ENCODE measurements at regions not wholly inside any gene's neighbourhood (a gene's known extent, or its start where the extent isn't known, plus 50 kb on each side); places are given as distances from the start of the nearest gene placed in this dataset.

- intact Hi-C loops (cut with DNase I, micrococcal nuclease): no loop called here
- no peak for TF ChIP-seq CTCF (IDR thresholded peaks at IDR 0.05)
- no peak for DNase-seq
- Histone ChIP-seq H3K36me3 (ENCODE audit: low read depth) (no peaks in the 10 kb centered on the region), H3K4me3 (no peak overlapping the region), H3K9me3 (no peaks in the 10 kb centered on the region), H3K4me1 (ENCODE audit: low read depth) (no peaks in the 10 kb centered on the region)
- peak; percentile 36 for ATAC-seq
Observed at GRCh38 chr7:112897839-112898431, 107.7 kb upstream of the TMEM168 start.

- H3K4me1 ChIP-seq (ENCODE audit: low read depth): no peaks in the 10 kb centered on the region
- no peak for ATAC-seq
- H3K9me3 ChIP-seq: no peaks in the 10 kb centered on the region
- intact Hi-C loops (cut with DNase I, micrococcal nuclease): no loop called here
- DNase-seq: no peak
- H3K36me3 ChIP-seq (ENCODE audit: low read depth): no peaks in the 10 kb centered on the region
- H3K4me3 ChIP-seq: no peak overlapping the region
- no peak for TF ChIP-seq CTCF (IDR thresholded peaks at IDR 0.05)
Observed at GRCh38 chr7:112896026-112896601, 105.9 kb upstream of the TMEM168 start.

DNA sequence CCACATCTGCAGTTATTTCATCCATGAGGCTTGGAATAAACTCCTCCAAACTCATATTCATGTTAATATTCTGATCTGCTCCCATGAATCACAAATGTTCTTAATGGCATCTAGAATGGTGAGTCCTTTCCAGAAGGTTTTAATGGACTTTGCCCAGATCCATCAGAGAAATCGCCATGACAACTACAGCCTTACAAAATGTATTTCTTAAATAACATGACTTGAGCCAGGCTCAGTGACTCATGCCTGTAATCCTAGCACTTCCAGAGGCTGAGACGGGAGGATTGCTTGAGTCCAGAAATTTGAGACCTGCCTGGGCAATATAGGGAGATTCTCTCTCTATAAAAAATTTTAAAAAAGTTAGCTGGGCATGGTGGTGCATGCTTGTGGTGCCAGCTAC lies 102.1 kb upstream of the TMEM168 start:
- Histone ChIP-seq H3K4me1 (ENCODE audit: low read depth) (no peaks in the 10 kb centered on the region), H3K9me3 (no peaks in the 10 kb centered on the region), H3K36me3 (ENCODE audit: low read depth) (no peaks in the 10 kb centered on the region), H3K4me3 (no peak overlapping the region)
- ATAC-seq (no peak), DNase-seq (no peak)
- no peak for TF ChIP-seq CTCF (IDR thresholded peaks at IDR 0.05)
- intact Hi-C loops (cut with DNase I, micrococcal nuclease): no loop called here

GRCh38 chr7:112891698-112892097 lies 101.5 kb upstream of the TMEM168 start:
- no peaks in the 10 kb centered on the region for H3K36me3 ChIP-seq (ENCODE audit: low read depth)
- TF ChIP-seq CTCF (IDR thresholded peaks at IDR 0.05): no peak
- ATAC-seq: no peak
- no peaks in the 10 kb centered on the region for H3K4me1 ChIP-seq (ENCODE audit: low read depth)
- DNase-seq: no peak
- H3K9me3 ChIP-seq: no peaks in the 10 kb centered on the region
- no peak overlapping the region for H3K4me3 ChIP-seq
- intact Hi-C loops (cut with DNase I, micrococcal nuclease): no loop called here

- Histone ChIP-seq H3K36me3 (ENCODE audit: low read depth) (no peaks in the 10 kb centered on the region), H3K4me1 (ENCODE audit: low read depth) (no peaks in the 10 kb centered on the region), H3K4me3 (no peak overlapping the region), H3K9me3 (no peaks in the 10 kb centered on the region)
- no peak for TF ChIP-seq CTCF (IDR thresholded peaks at IDR 0.05)
- no peak for ATAC-seq
- no peak for DNase-seq
- intact Hi-C loops (cut with DNase I, micrococcal nuclease): no loop called here
Observed at GRCh38 chr7:112889834-112890438, 99.7 kb upstream of the TMEM168 start.

Data from mucosa of descending colon (tissue), 3 donors.